HL-60/S4 treated with phorbol 12-myristate 13-acetate at 8.2 ng/mL for 4 days and 3 days (cell line): ENCODE measurements at regions not wholly inside any gene's neighbourhood (a gene's known extent, or its start where the extent isn't known, plus 50 kb on each side); places are given as distances from the start of the nearest gene placed in this dataset.

ENCODE experiments used
- in situ Hi-C: fragments of 300-500 bp; cut with MboI; formaldehyde crosslinking; loops from 2 replicates; pipeline ENCODE4 v1.15.0; 2022; ENCODE audit warnings: low sequenced_read_pairs

DNA sequence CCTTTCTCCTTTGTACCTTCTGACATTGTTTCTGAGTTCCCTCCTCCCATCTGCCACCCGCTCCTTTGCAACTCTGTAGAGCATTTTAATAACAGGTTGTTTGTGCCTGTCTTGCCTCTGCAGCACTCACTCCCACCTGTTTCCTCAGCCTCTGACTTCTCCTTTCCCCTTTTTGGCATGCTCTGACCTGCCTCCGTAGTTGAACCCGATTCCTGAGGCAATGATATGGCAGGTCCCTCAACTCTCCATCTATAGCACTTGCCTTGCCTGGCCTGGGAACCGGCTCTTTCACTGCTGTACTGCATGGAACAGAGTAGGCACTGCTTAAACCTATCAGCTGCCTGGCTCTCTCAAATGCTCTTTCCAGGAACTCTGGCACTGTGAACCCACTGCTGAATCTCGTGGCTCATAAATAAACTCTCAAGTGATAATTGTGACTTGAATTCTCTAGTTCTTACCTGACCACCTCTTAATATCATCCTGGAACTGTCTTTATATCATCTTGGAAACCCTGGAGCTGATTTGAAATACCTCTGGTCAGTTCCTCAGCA, 50.3 kb downstream of the UTRN start:
- in situ Hi-C loops = no loop called here

DNA sequence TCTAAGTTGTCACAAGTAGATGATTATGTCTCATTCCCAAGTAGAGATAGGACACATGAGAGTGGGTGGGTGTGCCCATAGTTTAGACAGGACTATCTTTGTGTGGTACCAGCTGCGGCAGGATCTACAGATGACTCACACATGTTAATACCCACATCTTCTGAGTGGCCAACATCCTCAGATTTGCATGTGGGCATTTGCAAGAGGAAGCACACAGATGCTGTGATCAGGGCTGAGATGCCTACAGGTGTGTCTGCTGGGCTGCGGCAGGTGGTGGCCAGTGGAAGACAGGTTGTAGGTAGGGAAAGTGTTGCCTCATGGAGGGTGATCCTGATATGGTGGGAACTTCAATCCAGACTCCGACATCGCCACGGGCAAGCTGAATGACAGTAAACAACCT, 50.8 kb downstream of the UTRN start:
- in situ Hi-C loops = no loop called here

DNA sequence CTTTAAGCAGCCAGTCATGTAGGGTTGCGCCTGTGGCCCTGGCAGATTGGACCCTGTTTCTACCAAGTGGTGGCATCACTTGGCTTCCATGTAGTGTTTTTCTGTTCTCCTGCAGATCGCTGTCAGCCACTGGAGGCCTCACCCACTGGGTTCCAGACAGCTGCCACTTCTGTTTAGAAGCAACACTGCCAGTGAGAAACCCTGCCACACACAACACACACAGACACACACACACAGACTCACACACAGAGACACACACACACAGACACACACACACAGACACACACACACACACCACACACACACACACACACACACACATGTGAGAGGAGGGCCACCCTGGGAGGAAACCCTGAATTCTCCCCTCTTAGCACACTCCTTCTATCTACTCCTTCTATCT, 51.8 kb downstream of the UTRN start:
- in situ Hi-C loops = no loop called here

DNA sequence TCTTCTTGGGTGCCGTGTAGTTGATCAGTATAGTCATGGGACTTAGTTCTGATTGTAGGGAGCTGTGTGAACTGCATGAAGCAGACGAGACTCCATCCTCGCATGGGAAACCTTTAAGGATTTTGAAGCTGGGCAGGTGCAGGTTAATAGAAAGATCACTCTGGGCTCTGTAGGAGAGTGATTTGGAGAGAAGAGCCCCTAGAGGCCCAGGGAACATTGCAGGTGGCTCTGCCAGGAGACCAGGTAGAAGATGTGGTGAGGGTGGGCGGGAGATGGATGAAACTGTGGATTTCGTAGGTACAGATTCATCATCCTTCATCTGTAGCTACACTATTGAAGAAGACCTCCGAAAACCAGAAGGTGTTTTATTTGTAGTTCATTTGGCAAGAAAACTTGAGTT, 53.3 kb downstream of the UTRN start:
- in situ Hi-C loops = no loop called here

DNA sequence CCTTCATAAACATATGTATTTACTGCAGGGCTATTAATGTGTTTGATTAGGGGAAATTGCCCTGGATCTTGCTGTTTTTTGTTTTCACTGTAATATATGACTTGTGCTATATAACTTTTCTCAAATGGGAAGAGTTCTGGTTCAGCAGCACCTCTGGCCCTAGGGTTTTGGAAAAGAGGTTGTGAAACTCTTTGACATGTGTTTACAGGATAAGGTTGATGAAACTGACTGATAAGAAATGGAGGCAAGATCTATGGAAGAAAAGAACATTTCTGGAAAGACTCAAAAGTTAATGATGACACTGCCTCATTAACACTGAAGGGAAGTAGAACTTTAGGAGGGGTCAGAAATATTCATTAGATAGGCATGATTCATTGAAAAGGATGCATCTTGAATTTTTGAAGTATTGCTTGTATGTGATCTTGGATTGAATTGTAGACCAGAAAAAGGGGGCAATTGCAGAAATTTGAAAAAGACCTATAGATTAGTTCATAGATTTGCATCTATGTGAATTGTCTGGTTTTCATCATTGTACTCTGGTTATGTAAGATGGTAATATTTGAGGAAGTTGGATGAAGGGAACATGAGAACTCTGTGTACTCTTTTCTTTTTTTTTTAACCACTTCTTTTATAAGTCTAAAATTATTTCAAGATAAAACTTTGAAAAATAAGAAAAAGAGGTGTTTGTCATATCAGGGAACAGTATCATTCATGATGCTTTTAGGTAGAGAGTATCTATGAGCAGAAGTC, 54.0 kb downstream of the UTRN start:
- in situ Hi-C loops = no loop called here

DNA sequence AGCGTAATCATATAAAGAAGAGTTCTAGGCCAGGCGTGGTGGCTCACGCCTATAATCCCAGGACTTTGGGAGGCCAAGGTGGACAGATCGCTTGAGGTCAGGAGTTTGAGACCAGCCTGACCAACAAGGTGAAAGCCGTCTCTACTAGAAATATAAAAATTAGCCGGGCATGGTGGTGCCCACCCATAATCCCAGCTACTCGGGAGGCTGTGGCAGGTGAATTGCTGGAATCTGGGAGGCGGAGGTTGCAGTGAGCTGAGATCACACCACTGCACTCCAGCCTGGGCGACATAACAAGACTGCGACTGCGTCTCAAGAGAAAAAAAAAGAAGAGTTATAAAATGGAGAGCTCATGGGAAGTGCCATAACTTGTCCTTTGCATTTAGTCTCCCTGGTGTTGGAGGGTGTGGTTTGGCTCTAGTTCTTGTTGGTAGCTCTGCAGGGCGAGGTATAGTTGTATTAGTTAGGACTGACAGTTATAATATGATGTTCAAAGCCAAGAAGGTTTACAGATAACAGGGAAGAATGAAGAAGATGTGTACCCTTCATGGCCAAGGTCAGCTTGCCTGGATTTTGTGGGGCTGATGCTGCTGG, 54.8 kb downstream of the UTRN start:
- in situ Hi-C loops = no loop called here

DNA sequence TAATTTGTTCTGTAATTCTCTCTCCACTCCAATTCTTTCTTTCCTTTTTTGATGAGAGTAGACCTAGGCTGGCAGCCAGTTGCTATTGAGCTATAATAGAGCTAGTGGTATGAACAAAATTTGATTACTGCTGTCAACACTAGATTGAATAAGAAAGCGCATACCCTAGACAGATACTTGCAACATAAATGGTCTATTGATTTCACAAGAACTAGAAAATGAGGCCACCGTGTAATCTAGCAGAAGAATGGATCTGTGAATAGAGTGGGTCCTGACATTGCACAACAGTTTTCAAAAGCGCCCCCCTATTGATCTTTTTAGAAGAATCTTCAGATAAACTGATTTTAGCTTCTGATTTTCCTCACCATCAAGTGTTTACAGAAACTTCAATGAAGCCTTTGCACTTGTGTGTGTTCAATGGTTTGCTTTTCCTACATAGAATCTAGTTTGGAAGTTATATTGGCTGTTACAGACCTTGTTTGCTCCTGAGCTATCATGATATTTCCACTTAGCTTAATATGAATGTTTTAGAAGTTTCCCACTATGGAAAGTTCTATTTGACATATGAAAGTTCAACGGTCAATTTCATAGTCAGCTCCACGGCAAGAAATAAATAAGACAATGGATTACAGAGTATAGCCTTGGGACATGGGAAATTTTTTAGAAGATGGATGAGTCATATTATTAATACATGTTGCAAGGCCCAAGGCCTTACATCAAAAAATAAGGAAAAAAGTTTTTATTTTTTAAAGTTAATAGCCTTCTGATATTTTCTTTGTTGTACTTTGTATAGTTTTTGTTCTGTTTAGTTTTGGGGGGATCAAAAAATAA, 55.6 kb downstream of the UTRN start:
- in situ Hi-C loops = no loop called here

DNA sequence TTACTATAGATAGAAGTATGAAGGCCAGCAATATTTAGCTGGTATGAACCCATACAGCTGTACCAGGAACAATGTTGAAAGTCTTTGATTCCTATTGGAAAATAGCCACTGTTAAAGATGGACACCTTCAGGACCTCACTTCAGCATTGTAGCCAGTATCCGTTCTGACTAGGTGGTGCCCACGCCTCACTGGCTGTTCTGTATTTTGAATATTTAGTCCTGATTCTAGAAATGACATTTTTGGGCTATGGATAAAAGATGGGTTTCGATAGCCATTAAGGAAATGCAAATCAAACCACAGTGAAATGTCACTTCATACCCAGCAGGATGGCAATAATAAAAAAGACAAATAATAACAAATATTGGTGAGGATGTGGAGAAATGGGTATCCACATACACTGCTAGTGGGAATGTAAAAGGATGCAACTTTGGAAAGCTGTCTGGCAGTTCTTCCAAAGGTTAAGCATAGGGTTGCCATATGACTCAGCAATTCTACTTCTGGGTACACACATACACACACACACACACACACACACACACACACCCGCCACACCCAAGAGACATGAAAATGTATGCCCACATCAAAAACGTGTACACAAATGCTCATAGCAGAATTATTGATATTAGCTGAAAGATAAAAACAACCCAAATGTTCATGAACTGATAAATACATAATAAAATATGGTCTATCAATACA, 56.8 kb downstream of the UTRN start:
- in situ Hi-C loops = no loop called here

DNA sequence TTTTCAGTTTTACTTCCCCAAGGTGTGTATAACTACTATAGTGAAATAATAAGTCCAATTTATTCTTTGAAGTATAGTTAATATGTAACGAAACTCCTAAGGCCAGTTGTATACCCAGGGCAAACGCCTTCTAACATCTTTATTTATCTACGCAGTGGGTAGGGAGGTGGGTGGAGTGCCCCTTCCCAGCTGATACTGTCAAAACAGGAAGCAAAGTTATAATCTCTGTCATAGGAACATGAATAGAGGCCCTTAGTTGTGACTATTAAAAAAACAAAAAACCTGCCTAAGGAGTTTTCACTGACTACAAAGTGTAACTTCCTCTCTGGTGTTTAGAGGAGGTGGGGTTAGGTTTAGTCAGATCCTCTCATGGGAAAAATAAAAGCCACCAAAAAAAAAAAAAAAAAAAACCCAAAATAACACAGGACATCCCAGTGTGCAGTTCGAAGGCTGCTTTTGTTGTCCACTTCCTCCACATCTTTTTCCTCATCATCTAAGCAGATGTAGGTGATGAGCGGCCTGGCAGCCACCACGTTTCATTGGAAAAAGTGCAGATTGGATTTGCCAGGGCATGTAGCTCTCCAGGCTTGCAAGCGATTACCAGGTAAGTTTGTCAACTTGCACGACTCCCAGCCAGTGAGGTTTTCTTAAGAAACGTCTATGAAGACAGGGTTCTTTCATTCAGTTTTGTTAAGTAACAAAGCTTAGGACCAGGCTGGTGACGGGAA, 58.7 kb downstream of the UTRN start:
- in situ Hi-C loops = no loop called here

DNA sequence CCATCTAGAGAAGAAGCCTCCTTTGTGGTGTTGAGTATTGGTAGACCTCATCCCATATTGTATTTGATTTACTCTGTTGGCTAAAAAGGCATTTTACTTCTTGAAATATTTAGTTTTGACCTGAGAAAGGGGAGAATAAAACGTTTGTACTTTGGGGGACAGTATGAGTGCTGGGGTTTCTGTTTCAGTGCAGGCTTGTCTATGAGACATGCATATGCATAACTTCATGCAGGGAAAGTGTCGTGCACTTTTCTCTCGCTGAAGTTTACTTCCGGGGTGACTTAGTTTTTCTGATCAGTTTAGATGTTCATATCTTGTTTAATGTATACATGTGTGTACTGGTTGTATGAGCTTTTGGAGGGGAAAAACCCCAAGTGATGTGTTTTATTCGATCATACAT, 59.5 kb downstream of the UTRN start:
- in situ Hi-C loops = no loop called here

DNA sequence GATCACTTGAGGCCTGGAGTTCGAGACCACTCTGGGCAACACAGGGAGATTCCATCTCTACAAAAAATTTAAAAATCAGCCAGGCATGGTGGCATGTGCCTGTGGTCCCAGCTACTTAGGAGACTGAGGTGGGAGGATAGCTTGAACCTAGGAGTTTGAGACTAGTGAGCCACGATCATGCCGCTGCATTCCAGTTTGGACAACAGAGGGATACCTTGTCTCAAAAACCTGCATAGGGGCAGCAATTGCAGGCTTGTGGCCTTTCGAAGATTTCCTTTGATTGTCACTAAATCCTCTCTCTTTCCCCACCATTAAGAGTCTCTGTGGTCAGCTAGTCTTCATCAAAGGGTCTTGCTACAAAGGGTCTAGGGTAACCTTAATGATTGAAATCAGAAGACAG, 60.3 kb downstream of the UTRN start:
- in situ Hi-C loops = no loop called here

DNA sequence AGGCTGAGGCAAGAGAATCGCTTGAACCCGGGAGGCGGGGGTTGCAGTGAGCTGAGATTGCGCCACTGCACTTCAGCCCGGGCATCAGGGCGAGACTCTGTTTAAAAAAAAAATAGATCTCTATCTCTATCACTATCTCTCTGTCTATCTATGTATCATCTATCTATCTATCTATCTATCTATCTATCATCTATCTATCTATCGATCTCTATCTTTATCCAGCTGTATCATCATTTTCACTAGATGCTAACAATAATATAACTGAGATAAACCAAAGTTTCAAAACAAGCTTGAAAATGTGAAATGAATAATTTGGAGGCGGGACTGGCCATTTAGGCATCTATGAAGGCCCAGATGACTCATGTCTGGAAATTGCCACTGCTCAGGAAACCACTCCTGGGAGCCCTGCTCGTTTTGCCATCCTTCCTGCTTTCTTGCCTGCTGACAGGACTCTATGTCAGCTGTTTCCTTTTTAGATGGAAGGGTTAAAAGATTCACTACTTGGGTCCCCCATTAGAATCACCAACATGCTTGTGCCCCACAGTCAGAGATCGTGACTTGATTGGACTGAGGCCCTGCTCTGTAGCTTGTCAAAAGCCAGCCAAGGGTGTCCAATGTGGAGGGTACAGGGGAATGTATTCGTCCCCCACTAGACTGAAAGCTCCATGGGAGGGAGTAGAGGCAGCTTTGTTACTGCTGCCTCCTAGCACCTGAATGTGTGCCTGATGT, 61.7 kb downstream of the UTRN start:
- in situ Hi-C loops = no loop called here

DNA sequence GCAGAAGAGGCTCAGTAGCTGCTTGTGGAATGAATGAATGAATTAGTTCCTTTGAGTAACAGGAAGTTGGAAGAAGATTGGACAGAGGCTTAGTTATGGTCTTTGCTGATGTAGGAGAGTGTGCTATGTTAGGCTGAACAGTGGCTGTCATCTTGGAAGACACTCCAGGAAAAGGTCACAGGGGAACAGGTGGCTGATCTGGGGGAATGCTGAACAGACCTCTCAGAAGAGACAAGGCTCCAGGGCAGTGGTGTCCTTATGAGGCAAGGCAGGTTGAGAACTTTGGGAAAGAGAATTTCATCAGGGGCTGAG, 62.3 kb downstream of the UTRN start:
- in situ Hi-C loops = no loop called here

DNA sequence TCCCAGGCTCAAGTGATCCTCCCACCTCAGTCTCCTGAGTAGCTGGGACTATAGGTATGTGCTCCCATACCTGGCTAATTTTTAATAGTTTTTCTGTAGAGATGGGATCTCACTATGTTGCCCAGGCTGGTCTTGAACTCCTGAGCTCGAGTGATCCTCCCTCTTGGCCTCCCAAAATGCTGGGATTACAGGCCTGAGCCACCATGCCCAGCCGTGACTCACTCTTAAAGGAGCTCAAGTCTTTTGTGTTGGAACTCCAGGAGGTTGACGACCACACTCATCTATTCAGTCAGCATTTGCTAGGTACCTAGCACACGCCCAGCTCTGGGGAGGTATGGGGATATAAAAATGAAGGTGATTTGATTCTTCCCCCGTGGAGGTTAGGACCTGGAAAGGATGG, 62.8 kb downstream of the UTRN start:
- in situ Hi-C loops = no loop called here

DNA sequence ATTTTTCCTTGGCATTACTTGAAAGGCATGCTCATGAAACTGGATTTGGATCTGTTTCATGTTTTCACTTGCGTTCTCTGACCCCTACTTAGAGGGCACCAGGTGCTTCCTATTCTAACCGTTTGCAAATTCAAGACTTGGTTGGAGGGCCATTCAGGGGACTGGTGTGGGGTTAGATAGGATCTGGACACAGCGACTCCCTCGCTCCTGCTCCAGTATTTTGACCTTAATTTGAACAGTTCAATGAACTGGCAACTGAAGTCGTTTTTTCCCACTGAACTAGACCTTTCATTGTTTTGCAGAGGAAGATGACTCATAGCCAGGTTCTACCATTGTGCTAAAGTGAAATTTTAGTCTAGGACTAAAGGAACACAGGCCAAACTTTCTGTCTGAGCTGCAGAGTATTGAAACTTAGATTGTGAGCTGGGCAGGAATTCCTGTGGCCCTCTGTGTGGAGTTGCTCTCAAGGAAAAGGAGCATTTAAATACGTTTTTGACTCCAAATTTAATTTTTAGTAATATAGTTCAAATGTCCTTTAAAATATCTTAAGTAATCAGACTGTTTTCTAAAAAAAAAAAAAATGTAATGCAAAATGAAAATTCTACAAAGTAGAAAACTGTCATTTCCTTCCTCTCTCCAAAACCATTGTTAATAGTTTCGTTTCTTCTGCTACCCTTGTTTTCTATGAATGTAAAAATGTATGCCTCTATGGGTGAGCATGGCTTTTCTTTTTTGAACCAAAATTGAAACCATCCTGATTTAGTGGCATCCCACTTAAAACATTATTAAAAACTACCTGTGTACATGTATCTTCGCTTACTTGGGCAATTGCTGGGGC, 64.8 kb downstream of the UTRN start:
- in situ Hi-C loops = no loop called here

DNA sequence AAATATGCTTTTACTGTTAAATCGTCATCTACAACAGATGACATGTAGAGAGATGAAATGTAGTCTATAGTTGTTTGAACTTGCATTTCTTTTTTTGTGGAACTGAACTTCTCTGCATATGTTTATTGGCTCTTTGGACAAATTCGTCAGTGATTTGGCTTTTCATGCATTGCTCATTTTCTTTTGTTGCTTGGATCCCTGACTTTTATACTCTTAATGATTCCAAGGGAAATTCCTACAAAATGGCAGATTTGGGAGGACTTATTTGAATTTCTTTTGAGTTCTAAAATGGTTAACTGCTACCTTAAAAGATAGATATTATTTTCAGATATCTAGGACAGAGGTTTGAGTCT, 65.4 kb downstream of the UTRN start:
- in situ Hi-C loops = no loop called here

DNA sequence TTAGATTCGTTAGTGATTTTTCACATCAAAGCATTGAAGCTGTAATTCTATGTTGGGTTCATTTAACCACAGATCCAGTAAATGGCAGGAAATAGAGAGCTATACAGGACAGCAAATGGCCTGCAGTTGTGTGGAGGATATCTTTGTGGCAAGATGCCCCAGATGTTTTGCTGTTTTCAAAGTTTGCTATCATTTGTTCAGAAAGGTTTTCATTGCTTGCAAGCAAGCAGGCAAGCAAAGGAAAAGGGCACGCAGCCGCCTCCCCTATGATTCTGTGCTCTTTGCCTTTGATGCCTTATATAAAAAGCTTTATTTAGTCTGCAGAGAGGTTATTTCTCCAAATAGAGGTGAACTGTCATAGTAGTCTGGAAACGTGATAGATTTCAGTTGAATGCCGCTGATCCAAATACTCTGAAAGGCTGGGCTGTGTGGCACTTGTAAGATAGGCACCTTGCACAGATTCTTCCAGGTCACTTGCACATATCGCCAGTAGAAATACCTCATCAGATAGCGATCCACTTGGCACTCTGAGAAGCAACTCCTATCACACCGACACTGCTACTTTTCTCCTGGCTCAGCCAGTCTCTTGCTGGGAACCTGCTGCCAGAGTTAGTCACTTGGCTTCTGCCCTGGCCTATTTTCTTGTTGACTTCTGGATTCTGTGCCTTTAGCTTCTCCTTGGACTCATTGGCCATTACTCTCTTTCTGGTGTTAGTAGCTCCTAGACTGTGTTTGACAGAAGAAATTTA, 66.4 kb downstream of the UTRN start:
- in situ Hi-C loops = no loop called here

DNA sequence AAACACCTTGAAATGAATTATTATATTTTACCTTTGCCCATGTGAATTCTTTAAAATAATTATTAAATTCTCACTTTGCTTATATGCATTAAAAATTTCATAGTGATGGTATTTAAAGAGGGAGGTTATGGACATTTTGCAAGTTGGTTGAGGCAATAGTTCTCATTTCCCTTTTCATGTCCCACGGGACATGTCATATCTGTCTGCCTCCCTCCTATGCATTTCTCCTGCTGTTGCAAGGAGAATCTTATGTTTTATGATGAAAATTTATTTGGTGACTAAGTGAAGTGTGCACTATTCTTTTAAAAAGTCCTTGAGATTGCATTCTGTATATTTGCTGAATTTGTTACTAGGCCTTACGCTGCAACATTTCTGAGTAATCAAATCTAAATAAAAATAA, 67.2 kb downstream of the UTRN start:
- in situ Hi-C loops = no loop called here
